PC-9 (cell line): ENCODE measurements at regions not wholly inside any gene's neighbourhood (a gene's known extent, or its start where the extent isn't known, plus 50 kb on each side); places are given as distances from the start of the nearest gene placed in this dataset.

ENCODE experiments used
- CTCF ChIP-seq: fragments of 200-600 bp; sonication (generic); conservative IDR thresholded peaks from 2 replicates; pipeline ENCODE4 v1.6.1; 2017; ENCODE audit warnings: mixed run types, antibody characterized with exemption, mild to moderate bottlenecking, moderate library complexity
- EZH2 ChIP-seq: fragments of 200-600 bp; sonication (generic); IDR thresholded peaks from 2 replicates; pipeline ENCODE4 v1.8.0; 2017; ENCODE audit warnings: antibody characterized with exemption, low read depth

- no peak for TF ChIP-seq CTCF
- TF ChIP-seq EZH2, result no peak
Measured at GRCh38 chr11:130715877-130716220, 200.4 kb downstream of the SNX19 start.
